PC-9 (cell line): ENCODE measurements at regions not wholly inside any gene's neighbourhood (a gene's known extent, or its start where the extent isn't known, plus 50 kb on each side); places are given as distances from the start of the nearest gene placed in this dataset.

Experiments used
- CTCF ChIP-seq: fragments of 200-600 bp; sonication (generic); conservative IDR thresholded peaks from 2 replicates; pipeline ENCODE4 v1.6.1; 2017; ENCODE audit warnings: mixed run types, antibody characterized with exemption, mild to moderate bottlenecking, moderate library complexity
- EZH2 ChIP-seq: fragments of 200-600 bp; sonication (generic); IDR thresholded peaks from 2 replicates; pipeline ENCODE4 v1.8.0; 2017; ENCODE audit warnings: antibody characterized with exemption, low read depth

- no peak for TF ChIP-seq CTCF
- TF ChIP-seq EZH2: no peak
Measured at GRCh38 chr12:86852451-86852850, 596.3 kb upstream of the MGAT4C start.
